Cardiac fibroblast (primary cell): ENCODE measurements at regions not wholly inside any gene's neighbourhood (a gene's known extent, or its start where the extent isn't known, plus 50 kb on each side); places are given as distances from the start of the nearest gene placed in this dataset.

Source experiments
- DNase-seq, 2 donors: peaks; one replicate each; pipeline versions ENCODE4 v3.0.0 to v3.0.0-alpha.2; 2010; ENCODE audit warnings: low read depth in 2 of 2
- H3K4me3 ChIP-seq, 2 donors: replicated peaks in 1 of 2; 1 replicate in 1 of 2; 2 replicates in 1 of 2; pipeline ENCODE4 v1.5.1; 2011; ENCODE audit warnings: low read depth in 2 of 2, low read length in 2 of 2, mild to moderate bottlenecking in 2 of 2, moderate library complexity in 1 of 2
- CTCF ChIP-seq: IDR thresholded peaks from one replicate; pipeline ENCODE4 v1.5.1; 2011; ENCODE audit warnings: low read depth, mild to moderate bottlenecking, low read length, inconsistent platforms

- TF ChIP-seq CTCF, result no peak
- H3K4me3 ChIP-seq, result no peak overlapping the region
- DNase-seq, result peak; percentile 23 to 62
Measured at GRCh38 chr2:104599787-104600510, 254.0 kb upstream of the POU3F3 start.

GRCh38 chr2:104606056-104606455, 247.9 kb upstream of the POU3F3 start:
- peak in 1 of 2 donors; percentile 1 for DNase-seq
- no peak overlapping the region for H3K4me3 ChIP-seq
- TF ChIP-seq CTCF, result no peak

GRCh38 chr2:104616856-104617255, 237.1 kb upstream of the POU3F3 start:
- DNase-seq, result no peak
- H3K4me3 ChIP-seq, result no peak overlapping the region
- no peak for TF ChIP-seq CTCF

DNA sequence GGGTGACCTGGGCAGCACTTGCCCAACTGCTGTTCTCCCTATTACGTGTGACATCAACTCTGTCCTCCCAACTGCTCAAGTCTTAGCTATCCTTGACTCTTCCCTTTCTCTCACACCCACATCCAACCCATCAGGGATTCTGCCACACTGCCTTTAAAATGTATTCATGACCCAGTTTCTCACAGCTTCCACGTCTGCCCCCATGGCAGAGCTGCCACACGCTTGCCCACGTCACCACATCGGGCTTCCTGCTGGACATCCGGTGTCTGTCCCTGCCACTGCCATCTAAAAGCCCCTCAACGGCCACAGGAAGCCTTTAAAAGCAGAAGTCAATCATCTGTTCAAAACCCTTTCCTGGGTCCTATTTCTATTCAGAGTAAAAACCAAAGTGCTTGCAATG, 233.1 kb upstream of the POU3F3 start:
- H3K4me3 ChIP-seq, result no peak overlapping the region
- DNase-seq, result no peak
- TF ChIP-seq CTCF, result no peak

DNA sequence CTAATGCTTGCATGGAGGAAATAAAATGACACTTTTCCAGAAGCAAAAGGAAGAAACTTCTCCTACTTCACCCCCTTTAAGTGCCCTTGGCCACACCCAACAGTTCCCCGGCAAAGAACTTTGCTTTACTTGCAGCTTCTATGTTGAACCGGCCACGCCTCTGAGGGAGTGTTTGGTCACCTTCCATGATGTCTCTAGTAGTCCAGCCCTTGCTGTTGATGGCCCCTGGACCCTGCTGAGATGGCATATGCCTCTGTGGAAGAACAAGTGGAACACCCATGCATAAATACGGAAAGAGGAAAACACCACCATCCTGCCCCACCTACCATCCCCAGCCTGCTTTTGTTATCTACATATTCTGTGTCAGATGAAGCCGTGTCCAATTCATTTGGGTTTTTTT, 218.3 kb upstream of the POU3F3 start:
- no peak overlapping the region for H3K4me3 ChIP-seq
- DNase-seq, result no peak
- no peak for TF ChIP-seq CTCF

GRCh38 chr2:104638190-104638858, 215.6 kb upstream of the POU3F3 start:
- TF ChIP-seq CTCF, result no peak
- DNase-seq, result no peak
- no peak overlapping the region for H3K4me3 ChIP-seq
